ENCODE measurements at regions not wholly inside any gene's neighbourhood (a gene's known extent, or its start where the extent isn't known, plus 50 kb on each side); places are given as distances from the start of the nearest gene placed in this dataset.

- H3K27ac Mint-ChIP-seq = peak overlapping the region; percentile 14
- ChIA-PET POLR2A (interaction anchor here (1.1 to 1.9 kb wide), 4 partner anchors 63 to 279 kb away, joined by 3 to 7 read pairs (median 4); no protein-coding TSS in a partner anchor), CTCF (interaction anchor here (0.5 to 1.7 kb wide), 7 partner anchors 8 to 319 kb away, joined by 3 to 6 read pairs (median 5); no protein-coding TSS in a partner anchor)
- H3K9me3 Mint-ChIP-seq = no peaks in the 10 kb centered on the region
- no peaks in the 10 kb centered on the region for H3K36me3 Mint-ChIP-seq (ENCODE audit: low read depth)
- H3K27me3 Mint-ChIP-seq = no peaks in the 10 kb centered on the region
- peak; percentile 59 for DNase-seq
- H3K4me3 Mint-ChIP-seq = no peak overlapping the region
- H3K4me1 Mint-ChIP-seq = peaks cover 26% of the 10 kb centered on the region
Measured at GRCh38 chr3:56980798-56981390, 79.6 kb upstream of the SPATA12 start.

DNA sequence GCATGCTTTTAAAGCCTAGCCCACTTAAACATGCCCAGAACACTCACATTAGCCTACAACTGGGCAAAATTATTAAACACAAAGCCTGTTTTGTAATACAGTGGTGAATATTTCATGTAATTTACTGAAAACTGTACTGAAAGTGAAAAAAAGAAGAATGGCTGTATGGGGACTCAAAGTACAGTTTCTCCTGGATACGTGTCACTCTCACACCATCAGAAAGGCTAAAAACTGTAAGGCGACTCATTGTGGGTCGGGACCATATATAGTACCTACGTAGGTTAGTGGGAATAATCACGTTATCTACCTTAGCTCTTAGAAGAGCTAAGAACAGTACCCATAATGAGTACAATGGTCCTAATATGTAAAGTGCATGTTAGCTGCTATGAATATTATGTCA lies 80.2 kb upstream of the SPATA12 start:
- Mint-ChIP-seq H3K4me1 (peaks cover 20% of the 10 kb centered on the region), H3K27me3 (peaks cover 1% of the 10 kb centered on the region), H3K4me3 (no peak overlapping the region), H3K9me3 (no peaks in the 10 kb centered on the region), H3K27ac (no peak overlapping the region), H3K36me3 (ENCODE audit: low read depth) (no peaks in the 10 kb centered on the region)
- ChIA-PET POLR2A (interaction anchor here (1.4 to 1.9 kb wide), 2 partner anchors 64 to 278 kb away, joined by 3 to 7 read pairs; no protein-coding TSS in a partner anchor), CTCF (interaction anchor here (0.5 to 1.5 kb wide), 3 partner anchors 8 to 274 kb away, joined by 3 to 6 read pairs (median 3); no protein-coding TSS in a partner anchor)
- no peak for DNase-seq

DNA sequence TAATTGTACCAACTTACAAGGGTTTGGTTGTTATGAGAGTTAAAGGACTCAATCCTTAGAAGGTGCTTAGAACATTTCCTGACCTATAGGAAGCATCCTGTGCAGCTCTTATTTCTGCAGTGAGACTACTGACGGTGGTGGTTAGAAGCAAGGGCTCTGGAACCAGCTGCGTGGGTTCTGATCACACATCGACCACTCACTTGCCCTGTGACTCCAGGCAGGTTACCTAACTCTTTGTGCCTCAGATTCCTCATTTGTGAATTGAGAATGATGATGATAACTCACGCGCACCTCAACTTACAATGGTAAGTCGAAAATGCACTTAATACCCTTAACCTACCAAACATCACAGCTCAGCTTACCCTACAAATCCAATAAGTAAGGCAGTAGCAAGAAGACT lies 80.7 kb upstream of the SPATA12 start:
- H3K4me1 Mint-ChIP-seq = peaks cover 20% of the 10 kb centered on the region
- POLR2A ChIA-PET = no interaction called here
- CTCF ChIA-PET = interaction anchor here (0.5 kb wide), 1 partner anchor 274 kb away, joined by 3 read pairs; no protein-coding TSS in a partner anchor

GRCh38 chr3:56977561-56977889 lies 82.9 kb upstream of the SPATA12 start:
- Mint-ChIP-seq H3K36me3 (ENCODE audit: low read depth) (no peaks in the 10 kb centered on the region), H3K9me3 (no peaks in the 10 kb centered on the region)

More for the DNA sequence above, 80.7 kb upstream of the SPATA12 start:
- H3K9me3 Mint-ChIP-seq = no peaks in the 10 kb centered on the region
- no peaks in the 10 kb centered on the region for H3K36me3 Mint-ChIP-seq (ENCODE audit: low read depth)
- no peak for DNase-seq
- H3K27me3 Mint-ChIP-seq = peaks cover 2% of the 10 kb centered on the region
- no peak overlapping the region for H3K4me3 Mint-ChIP-seq
- no peak overlapping the region for H3K27ac Mint-ChIP-seq

DNA sequence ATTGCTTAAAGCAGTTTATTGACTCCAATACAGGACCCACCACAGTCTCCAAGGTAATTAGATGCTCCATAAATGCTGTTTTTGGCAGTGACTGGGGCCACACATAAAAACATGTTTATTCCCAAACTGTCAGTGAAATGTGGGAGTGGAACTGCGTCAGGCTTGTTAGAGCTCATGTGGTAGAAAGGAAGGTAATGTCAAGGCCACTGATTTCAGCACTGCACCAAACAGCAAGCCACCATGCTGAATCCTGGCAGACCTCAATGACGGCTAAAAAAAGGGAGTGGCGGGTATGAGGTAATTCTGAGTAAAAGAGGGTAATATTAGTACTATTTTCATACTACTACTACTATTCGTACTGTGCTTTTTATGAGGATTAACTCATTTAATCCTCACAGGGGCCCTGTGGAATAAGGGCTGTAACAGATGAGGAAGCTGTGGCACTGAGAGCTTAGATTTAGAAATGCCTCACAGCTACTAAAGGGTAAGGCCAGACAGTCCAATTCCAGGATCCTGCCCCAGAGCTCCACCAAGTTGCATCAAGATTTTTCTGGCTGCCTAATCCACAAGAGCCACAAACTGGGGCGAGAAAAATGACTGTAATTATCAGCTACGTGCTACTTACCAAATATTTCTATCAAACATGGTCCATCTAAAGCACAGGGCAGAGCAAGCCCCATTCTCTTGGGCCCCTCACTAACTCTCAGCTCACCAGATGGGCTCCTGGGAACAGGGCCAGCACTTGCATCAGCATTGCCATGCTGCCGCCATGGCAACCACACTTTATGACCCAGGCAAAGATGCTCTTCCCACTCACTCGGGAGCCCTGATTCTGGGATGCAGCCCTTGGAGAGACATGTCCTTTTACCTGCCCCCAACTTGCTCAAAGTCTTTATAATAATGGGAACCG lies 83.6 kb upstream of the SPATA12 start:
- Mint-ChIP-seq H3K9me3 (no peaks in the 10 kb centered on the region), H3K4me1 (peaks cover 20% of the 10 kb centered on the region), H3K36me3 (ENCODE audit: low read depth) (no peaks in the 10 kb centered on the region), H3K27me3 (peaks cover 8% of the 10 kb centered on the region), H3K27ac (no peak overlapping the region), H3K4me3 (no peak overlapping the region)
- ChIA-PET CTCF (no interaction called here), POLR2A (no interaction called here)
- DNase-seq = no peak

More at GRCh38 chr3:56977561-56977889, 82.9 kb upstream of the SPATA12 start:
- H3K27ac Mint-ChIP-seq = no peak overlapping the region
- H3K27me3 Mint-ChIP-seq = peaks cover 8% of the 10 kb centered on the region
- H3K4me1 Mint-ChIP-seq = peaks cover 20% of the 10 kb centered on the region
- ChIA-PET CTCF (no interaction called here), POLR2A (no interaction called here)
- no peak overlapping the region for H3K4me3 Mint-ChIP-seq
- no peak for DNase-seq

- CTCF ChIA-PET = no interaction called here
Measured at GRCh38 chr3:56975567-56975966, 84.9 kb upstream of the SPATA12 start.

GRCh38 chr3:56974247-56974930 lies 86.1 kb upstream of the SPATA12 start:
- CTCF ChIA-PET = interaction anchor here (1.1 to 1.2 kb wide), 2 partner anchors 9 to 15 kb away, joined by 3 to 6 read pairs; no protein-coding TSS in a partner anchor

More at GRCh38 chr3:56975567-56975966, 84.9 kb upstream of the SPATA12 start:
- POLR2A ChIA-PET = no interaction called here
- H3K9me3 Mint-ChIP-seq = no peaks in the 10 kb centered on the region
- H3K4me3 Mint-ChIP-seq = no peak overlapping the region
- H3K36me3 Mint-ChIP-seq (ENCODE audit: low read depth) = no peaks in the 10 kb centered on the region
- peaks cover 9% of the 10 kb centered on the region for H3K4me1 Mint-ChIP-seq
- no peak overlapping the region for H3K27ac Mint-ChIP-seq
- DNase-seq = no peak
- H3K27me3 Mint-ChIP-seq = peaks cover 8% of the 10 kb centered on the region

DNA sequence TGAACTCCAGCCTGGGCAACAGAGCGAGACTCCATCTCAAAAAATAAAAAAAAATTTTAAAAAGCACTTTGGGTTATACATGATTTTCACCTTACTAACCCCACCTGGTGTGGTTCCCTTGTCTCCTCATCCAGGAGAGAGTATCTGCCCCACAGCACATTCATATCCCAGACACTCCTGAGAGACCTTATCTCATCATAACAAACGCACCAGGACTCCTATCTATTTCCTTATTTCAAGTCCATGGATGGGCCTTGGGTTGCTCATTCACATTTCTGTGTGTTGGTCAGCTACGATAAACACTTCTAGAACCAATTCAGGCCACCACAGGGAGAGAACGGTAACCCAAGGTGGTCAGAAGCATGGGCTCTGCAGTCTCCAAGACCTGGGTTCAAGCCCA lies 88.6 kb upstream of the SPATA12 start:
- Mint-ChIP-seq H3K4me1 (no peaks in the 10 kb centered on the region), H3K27ac (no peak overlapping the region)

More at GRCh38 chr3:56974247-56974930, 86.1 kb upstream of the SPATA12 start:
- DNase-seq = no peak
- H3K4me1 Mint-ChIP-seq = no peaks in the 10 kb centered on the region
- no peak overlapping the region for H3K27ac Mint-ChIP-seq
- no peak overlapping the region for H3K4me3 Mint-ChIP-seq
- H3K9me3 Mint-ChIP-seq = no peaks in the 10 kb centered on the region
- peaks cover 8% of the 10 kb centered on the region for H3K27me3 Mint-ChIP-seq
- POLR2A ChIA-PET = no interaction called here
- no peaks in the 10 kb centered on the region for H3K36me3 Mint-ChIP-seq (ENCODE audit: low read depth)

GRCh38 chr3:56971261-56971660 lies 89.2 kb upstream of the SPATA12 start:
- Mint-ChIP-seq H3K27me3 (peaks cover 11% of the 10 kb centered on the region), H3K4me3 (no peak overlapping the region), H3K9me3 (no peaks in the 10 kb centered on the region), H3K27ac (no peak overlapping the region), H3K4me1 (no peaks in the 10 kb centered on the region), H3K36me3 (ENCODE audit: low read depth) (no peaks in the 10 kb centered on the region)
- no peak for DNase-seq
- ChIA-PET POLR2A (no interaction called here), CTCF (interaction anchor here (0.8 to 1.3 kb wide), 2 partner anchors 171 to 267 kb away, joined by 3 to 4 read pairs; no protein-coding TSS in a partner anchor)

More for the DNA sequence above, 88.6 kb upstream of the SPATA12 start:
- no peaks in the 10 kb centered on the region for H3K36me3 Mint-ChIP-seq (ENCODE audit: low read depth)
- ChIA-PET CTCF (interaction anchor here (0.8 to 1.3 kb wide), 2 partner anchors 172 to 268 kb away, joined by 3 to 4 read pairs; no protein-coding TSS in a partner anchor), POLR2A (no interaction called here)
- peaks cover 11% of the 10 kb centered on the region for H3K27me3 Mint-ChIP-seq
- H3K9me3 Mint-ChIP-seq = no peaks in the 10 kb centered on the region
- no peak for DNase-seq
- no peak overlapping the region for H3K4me3 Mint-ChIP-seq

DNA sequence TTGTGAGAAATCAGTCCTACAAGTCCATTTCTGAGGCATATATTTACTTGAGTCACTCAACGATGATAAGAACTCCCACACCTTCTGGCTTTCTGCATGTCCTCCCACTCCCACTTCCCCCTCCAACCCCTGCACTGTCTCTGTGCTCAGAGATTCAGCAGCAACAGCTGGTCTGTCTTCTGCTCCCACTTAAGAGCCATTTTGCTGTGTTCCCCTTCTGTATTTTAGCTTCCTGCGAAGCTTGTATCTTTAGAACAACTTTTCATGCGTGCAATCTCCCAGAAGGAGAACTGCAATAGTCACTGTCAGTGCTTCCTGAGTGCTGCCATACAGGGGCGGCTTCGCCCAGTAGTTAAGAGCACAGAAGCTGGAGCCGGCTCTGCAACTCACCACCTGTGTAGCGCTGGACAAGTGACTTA lies 90.0 kb upstream of the SPATA12 start:
- Mint-ChIP-seq H3K27ac (no peak overlapping the region), H3K36me3 (ENCODE audit: low read depth) (no peaks in the 10 kb centered on the region), H3K27me3 (peaks cover 10% of the 10 kb centered on the region), H3K4me3 (no peak overlapping the region), H3K9me3 (no peaks in the 10 kb centered on the region), H3K4me1 (no peaks in the 10 kb centered on the region)
- POLR2A ChIA-PET = interaction anchor here (1.0 kb wide), 1 partner anchor 46 kb away, joined by 3 read pairs; no protein-coding TSS in a partner anchor
- CTCF ChIA-PET = interaction anchor here (1.3 kb wide), 1 partner anchor 170 kb away, joined by 4 read pairs; no protein-coding TSS in a partner anchor
- DNase-seq = no peak

GRCh38 chr3:56969851-56970250 lies 90.6 kb upstream of the SPATA12 start:
- Mint-ChIP-seq H3K27me3 (peaks cover 9% of the 10 kb centered on the region), H3K9me3 (no peaks in the 10 kb centered on the region), H3K4me3 (no peak overlapping the region), H3K4me1 (no peaks in the 10 kb centered on the region), H3K36me3 (ENCODE audit: low read depth) (no peaks in the 10 kb centered on the region), H3K27ac (no peak overlapping the region)
- no peak for DNase-seq
- ChIA-PET POLR2A (interaction anchor here (1.0 kb wide), 1 partner anchor 46 kb away, joined by 3 read pairs; no protein-coding TSS in a partner anchor), CTCF (no interaction called here)

GRCh38 chr3:56966509-56966908 lies 94.0 kb upstream of the SPATA12 start:
- Mint-ChIP-seq H3K4me3 (no peak overlapping the region), H3K9me3 (no peaks in the 10 kb centered on the region), H3K27ac (no peak overlapping the region), H3K36me3 (ENCODE audit: low read depth) (no peaks in the 10 kb centered on the region), H3K4me1 (no peaks in the 10 kb centered on the region), H3K27me3 (peaks cover 3% of the 10 kb centered on the region)
- CTCF ChIA-PET = no interaction called here
- POLR2A ChIA-PET = no interaction called here
- no peak for DNase-seq
